T-helper 17 cell (primary cell): ENCODE measurements at regions not wholly inside any gene's neighbourhood (a gene's known extent, or its start where the extent isn't known, plus 50 kb on each side); places are given as distances from the start of the nearest gene placed in this dataset.

ENCODE experiments used
- ATAC-seq: fragments of 150-1000 bp; cut with Tn5 transposase; 2 replicates; pipeline ENCODE4 v1.10.0; 2021; ENCODE audit warnings: mild to moderate bottlenecking, moderate library complexity
- DNase-seq, 3 donors: peaks; one replicate each; pipeline versions ENCODE4 v3.0.0 to v3.0.0-alpha.2; 2020 to 2021
- H3K9me3 ChIP-seq: one replicate; pipeline ENCODE4 v1.7.0; 2013; ENCODE audit warnings: low read length, mild to moderate bottlenecking; ENCODE audit not compliant: control insufficient read depth, poor library complexity, severe bottlenecking
- H3K27ac Mint-ChIP-seq: one replicate; pipeline ENCODE4 v1.8.0; 2022; ENCODE audit warnings: mild to moderate bottlenecking, moderate library complexity, mixed read lengths
- H3K27me3 Mint-ChIP-seq: one replicate; pipeline ENCODE4 v1.8.0; 2022; ENCODE audit warnings: mixed read lengths
- H3K36me3 Mint-ChIP-seq: one replicate; pipeline ENCODE4 v1.8.0; 2022; ENCODE audit warnings: low read depth, mixed read lengths
- H3K4me1 Mint-ChIP-seq: one replicate; pipeline ENCODE4 v1.8.0; 2022; ENCODE audit warnings: mild to moderate bottlenecking, mixed read lengths
- H3K4me3 Mint-ChIP-seq: one replicate; pipeline ENCODE4 v1.8.0; 2022; ENCODE audit warnings: mild to moderate bottlenecking, moderate library complexity, mixed read lengths

- H3K36me3 Mint-ChIP-seq = peaks cover 4% of the 10 kb centered on the region
- no peak overlapping the region for H3K27ac Mint-ChIP-seq
- peaks cover under 1% of the 10 kb centered on the region for H3K4me1 Mint-ChIP-seq
- no peak for ATAC-seq
- H3K27me3 Mint-ChIP-seq = peaks cover 18% of the 10 kb centered on the region
- DNase-seq = no peak
- no peak overlapping the region for H3K4me3 Mint-ChIP-seq
- no peaks in the 10 kb centered on the region for H3K9me3 ChIP-seq
These were observed 80.4 kb downstream of the HSPH1 start for GRCh38 chr13:31081316-31081715.

- no peak overlapping the region for H3K27ac Mint-ChIP-seq
- no peak overlapping the region for H3K4me3 Mint-ChIP-seq
- H3K27me3 Mint-ChIP-seq = peaks cover 12% of the 10 kb centered on the region
- DNase-seq (no peak), ATAC-seq (no peak)
- H3K4me1 Mint-ChIP-seq = peaks cover 4% of the 10 kb centered on the region
- H3K36me3 Mint-ChIP-seq = no peaks in the 10 kb centered on the region
- H3K9me3 ChIP-seq = no peaks in the 10 kb centered on the region
These were observed 86.9 kb downstream of the HSPH1 start for GRCh38 chr13:31074756-31075155.

- H3K36me3 Mint-ChIP-seq = no peaks in the 10 kb centered on the region
- ATAC-seq = peak; percentile 53
- H3K4me1 Mint-ChIP-seq = peaks cover 4% of the 10 kb centered on the region
- H3K27ac Mint-ChIP-seq = no peak overlapping the region
- H3K27me3 Mint-ChIP-seq = peaks cover 12% of the 10 kb centered on the region
- DNase-seq = no peak
- no peaks in the 10 kb centered on the region for H3K9me3 ChIP-seq
- H3K4me3 Mint-ChIP-seq = no peak overlapping the region
These were observed 87.6 kb downstream of the HSPH1 start for GRCh38 chr13:31073859-31074718.

GRCh38 chr13:31072041-31072440 lies 89.7 kb downstream of the HSPH1 start:
- peaks cover 6% of the 10 kb centered on the region for H3K4me1 Mint-ChIP-seq
- no peaks in the 10 kb centered on the region for H3K9me3 ChIP-seq
- no peaks in the 10 kb centered on the region for H3K36me3 Mint-ChIP-seq
- H3K27me3 Mint-ChIP-seq = peaks cover 12% of the 10 kb centered on the region
- H3K27ac Mint-ChIP-seq = no peak overlapping the region
- DNase-seq (no peak), ATAC-seq (no peak)
- H3K4me3 Mint-ChIP-seq = no peak overlapping the region

GRCh38 chr13:31069808-31070534 lies 91.7 kb downstream of the HSPH1 start:
- peaks cover 6% of the 10 kb centered on the region for H3K4me1 Mint-ChIP-seq
- H3K27me3 Mint-ChIP-seq = peaks cover 5% of the 10 kb centered on the region
- no peak overlapping the region for H3K4me3 Mint-ChIP-seq
- H3K9me3 ChIP-seq = no peaks in the 10 kb centered on the region
- no peak for DNase-seq
- H3K27ac Mint-ChIP-seq = no peak overlapping the region
- H3K36me3 Mint-ChIP-seq = no peaks in the 10 kb centered on the region
- no peak for ATAC-seq

GRCh38 chr13:31068119-31068423 lies 93.6 kb downstream of the HSPH1 start:
- Mint-ChIP-seq H3K36me3 (no peaks in the 10 kb centered on the region), H3K4me3 (no peak overlapping the region), H3K27me3 (peaks cover 10% of the 10 kb centered on the region), H3K27ac (no peak overlapping the region), H3K4me1 (peaks cover 2% of the 10 kb centered on the region)
- DNase-seq (no peak), ATAC-seq (no peak)
- no peaks in the 10 kb centered on the region for H3K9me3 ChIP-seq

- ATAC-seq = no peak
- no peak for DNase-seq
- H3K9me3 ChIP-seq = no peaks in the 10 kb centered on the region
These were observed 94.1 kb downstream of the HSPH1 start for GRCh38 chr13:31067416-31068118.

GRCh38 chr13:31064636-31065035 lies 97.1 kb downstream of the HSPH1 start:
- ATAC-seq (no peak), DNase-seq (no peak)
- peaks cover 4% of the 10 kb centered on the region for H3K4me1 Mint-ChIP-seq
- no peaks in the 10 kb centered on the region for H3K9me3 ChIP-seq
- H3K27ac Mint-ChIP-seq = no peak overlapping the region
- H3K4me3 Mint-ChIP-seq = no peak overlapping the region
- H3K27me3 Mint-ChIP-seq = peaks cover 16% of the 10 kb centered on the region
- H3K36me3 Mint-ChIP-seq = no peaks in the 10 kb centered on the region

More at GRCh38 chr13:31067416-31068118, 94.1 kb downstream of the HSPH1 start:
- no peaks in the 10 kb centered on the region for H3K36me3 Mint-ChIP-seq
- H3K4me1 Mint-ChIP-seq = peaks cover 2% of the 10 kb centered on the region
- peaks cover 10% of the 10 kb centered on the region for H3K27me3 Mint-ChIP-seq
- H3K4me3 Mint-ChIP-seq = no peak overlapping the region
- no peak overlapping the region for H3K27ac Mint-ChIP-seq

- Mint-ChIP-seq H3K27ac (no peak overlapping the region), H3K27me3 (peaks cover 16% of the 10 kb centered on the region), H3K36me3 (no peaks in the 10 kb centered on the region), H3K4me1 (peaks cover 4% of the 10 kb centered on the region), H3K4me3 (no peak overlapping the region)
- DNase-seq = no peak
- no peak for ATAC-seq
- no peaks in the 10 kb centered on the region for H3K9me3 ChIP-seq
These were observed 97.9 kb downstream of the HSPH1 start for GRCh38 chr13:31063772-31064171.

- H3K36me3 Mint-ChIP-seq = no peaks in the 10 kb centered on the region
- H3K27ac Mint-ChIP-seq = no peak overlapping the region
- DNase-seq (no peak), ATAC-seq (no peak)
- no peaks in the 10 kb centered on the region for H3K9me3 ChIP-seq
- H3K27me3 Mint-ChIP-seq = peaks cover 13% of the 10 kb centered on the region
- H3K4me3 Mint-ChIP-seq = no peak overlapping the region
- peaks cover 6% of the 10 kb centered on the region for H3K4me1 Mint-ChIP-seq
These were observed 101.0 kb downstream of the HSPH1 start for GRCh38 chr13:31060655-31061054.

- Mint-ChIP-seq H3K27me3 (peaks cover 12% of the 10 kb centered on the region), H3K4me3 (no peak overlapping the region), H3K36me3 (no peaks in the 10 kb centered on the region), H3K4me1 (peaks cover 6% of the 10 kb centered on the region), H3K27ac (no peak overlapping the region)
- DNase-seq = no peak
- H3K9me3 ChIP-seq = no peaks in the 10 kb centered on the region
- no peak for ATAC-seq
These were observed 101.5 kb downstream of the HSPH1 start for GRCh38 chr13:31060220-31060619.

- Mint-ChIP-seq H3K4me3 (no peak overlapping the region), H3K36me3 (no peaks in the 10 kb centered on the region), H3K4me1 (peaks cover 6% of the 10 kb centered on the region), H3K27me3 (peaks cover 6% of the 10 kb centered on the region), H3K27ac (no peak overlapping the region)
- no peaks in the 10 kb centered on the region for H3K9me3 ChIP-seq
- DNase-seq (no peak), ATAC-seq (no peak)
These were observed 104.2 kb downstream of the HSPH1 start for GRCh38 chr13:31057403-31058033.
